ENCODE measurements at regions not wholly inside any gene's neighbourhood (a gene's known extent, or its start where the extent isn't known, plus 50 kb on each side); places are given as distances from the start of the nearest gene placed in this dataset.
"Not testable (repeated sequence)": the region's sequence is repeated elsewhere in the genome, so short reads cannot be mapped to it uniquely, and the experiment has no call there.

- H3K27ac Mint-ChIP-seq (ENCODE audit: unreplicated experiment): no peak overlapping the region
- H3K36me3 Mint-ChIP-seq (ENCODE audit: unreplicated experiment): no peaks in the 10 kb centered on the region
- no peaks in the 10 kb centered on the region for H3K4me1 Mint-ChIP-seq (ENCODE audit: low read depth, unreplicated experiment)
- no peaks in the 10 kb centered on the region for H3K9me3 Mint-ChIP-seq (ENCODE audit: unreplicated experiment)
- DNase-seq: no peak
- peaks cover 2% of the 10 kb centered on the region for H3K27me3 Mint-ChIP-seq (ENCODE audit: unreplicated experiment)
- TF ChIP-seq CTCF (IDR thresholded peaks at IDR 0.05; ENCODE audit: partially characterized antibody, unreplicated experiment): no peak
- H3K4me3 Mint-ChIP-seq (ENCODE audit: unreplicated experiment): no peak overlapping the region
Measured at GRCh38 chr3:8352475-8352874, 149.1 kb upstream of the LMCD1 start.

GRCh38 chr3:8353364-8353763 is 148.3 kb upstream of the LMCD1 start:
- no peaks in the 10 kb centered on the region for H3K36me3 Mint-ChIP-seq (ENCODE audit: unreplicated experiment)
- H3K4me3 Mint-ChIP-seq (ENCODE audit: unreplicated experiment): no peak overlapping the region
- peaks cover 2% of the 10 kb centered on the region for H3K27me3 Mint-ChIP-seq (ENCODE audit: unreplicated experiment)
- no peak overlapping the region for H3K27ac Mint-ChIP-seq (ENCODE audit: unreplicated experiment)
- TF ChIP-seq CTCF (IDR thresholded peaks at IDR 0.05; ENCODE audit: partially characterized antibody, unreplicated experiment): no peak
- no peak for DNase-seq
- H3K4me1 Mint-ChIP-seq (ENCODE audit: low read depth, unreplicated experiment): no peaks in the 10 kb centered on the region
- no peaks in the 10 kb centered on the region for H3K9me3 Mint-ChIP-seq (ENCODE audit: unreplicated experiment)

GRCh38 chr3:8355346-8355745 is 146.3 kb upstream of the LMCD1 start:
- Mint-ChIP-seq H3K27ac (ENCODE audit: unreplicated experiment) (no peak overlapping the region), H3K27me3 (ENCODE audit: unreplicated experiment) (peaks cover 2% of the 10 kb centered on the region), H3K4me1 (ENCODE audit: low read depth, unreplicated experiment) (no peaks in the 10 kb centered on the region), H3K9me3 (ENCODE audit: unreplicated experiment) (no peaks in the 10 kb centered on the region), H3K4me3 (ENCODE audit: unreplicated experiment) (no peak overlapping the region), H3K36me3 (ENCODE audit: unreplicated experiment) (no peaks in the 10 kb centered on the region)
- no peak for DNase-seq
- TF ChIP-seq CTCF (IDR thresholded peaks at IDR 0.05; ENCODE audit: partially characterized antibody, unreplicated experiment): no peak

- H3K27me3 Mint-ChIP-seq (ENCODE audit: unreplicated experiment); H3K4me1 Mint-ChIP-seq (ENCODE audit: low read depth, unreplicated experiment); H3K36me3 Mint-ChIP-seq (ENCODE audit: unreplicated experiment); H3K9me3 Mint-ChIP-seq (ENCODE audit: unreplicated experiment); H3K4me3 Mint-ChIP-seq (ENCODE audit: unreplicated experiment); H3K27ac Mint-ChIP-seq (ENCODE audit: unreplicated experiment); DNase-seq: not testable (repeated sequence)
Measured at GRCh38 chr3:8356066-8356465, 145.6 kb upstream of the LMCD1 start.

- Mint-ChIP-seq H3K27ac (ENCODE audit: unreplicated experiment) (no peak overlapping the region), H3K4me3 (ENCODE audit: unreplicated experiment) (no peak overlapping the region), H3K36me3 (ENCODE audit: unreplicated experiment) (no peaks in the 10 kb centered on the region), H3K27me3 (ENCODE audit: unreplicated experiment) (peaks cover 2% of the 10 kb centered on the region), H3K4me1 (ENCODE audit: low read depth, unreplicated experiment) (no peaks in the 10 kb centered on the region), H3K9me3 (ENCODE audit: unreplicated experiment) (no peaks in the 10 kb centered on the region)
- TF ChIP-seq CTCF (IDR thresholded peaks at IDR 0.05; ENCODE audit: partially characterized antibody, unreplicated experiment): no peak
- DNase-seq: no peak
Measured at GRCh38 chr3:8357859-8358258, 143.8 kb upstream of the LMCD1 start.

- no peak for TF ChIP-seq CTCF (IDR thresholded peaks at IDR 0.05; ENCODE audit: partially characterized antibody, unreplicated experiment)
- no peaks in the 10 kb centered on the region for H3K9me3 Mint-ChIP-seq (ENCODE audit: unreplicated experiment)
- DNase-seq: no peak
- H3K27ac Mint-ChIP-seq (ENCODE audit: unreplicated experiment): no peak overlapping the region
- H3K27me3 Mint-ChIP-seq (ENCODE audit: unreplicated experiment): no peaks in the 10 kb centered on the region
- H3K36me3 Mint-ChIP-seq (ENCODE audit: unreplicated experiment): no peaks in the 10 kb centered on the region
- H3K4me1 Mint-ChIP-seq (ENCODE audit: low read depth, unreplicated experiment): no peaks in the 10 kb centered on the region
- H3K4me3 Mint-ChIP-seq (ENCODE audit: unreplicated experiment): no peak overlapping the region
Measured at GRCh38 chr3:8359133-8359532, 142.5 kb upstream of the LMCD1 start.
